Forelimb muscle (tissue), 1 donor: ENCODE measurements at regions not wholly inside any gene's neighbourhood (a gene's known extent, or its start where the extent isn't known, plus 50 kb on each side); places are given as distances from the start of the nearest gene placed in this dataset.
"Not testable (repeated sequence)": the region's sequence is repeated elsewhere in the genome, so short reads cannot be mapped to it uniquely, and the experiment has no call there.

Experiments
- DNase-seq: peaks from one replicate; pipeline ENCODE4 v3.0.0-alpha.2; 2013; ENCODE audit warnings: low read depth

GRCh38 chr4:133320576-133321170 lies 171.6 kb downstream of the PCDH10 start:
- no peak for DNase-seq

- DNase-seq: no peak
Measured at GRCh38 chr4:133316909-133317308, 167.8 kb downstream of the PCDH10 start.

- DNase-seq: no peak
Measured at GRCh38 chr4:133314991-133315390, 165.9 kb downstream of the PCDH10 start.

- DNase-seq: no peak
Measured at GRCh38 chr4:133287396-133287795, 138.3 kb downstream of the PCDH10 start.

DNA sequence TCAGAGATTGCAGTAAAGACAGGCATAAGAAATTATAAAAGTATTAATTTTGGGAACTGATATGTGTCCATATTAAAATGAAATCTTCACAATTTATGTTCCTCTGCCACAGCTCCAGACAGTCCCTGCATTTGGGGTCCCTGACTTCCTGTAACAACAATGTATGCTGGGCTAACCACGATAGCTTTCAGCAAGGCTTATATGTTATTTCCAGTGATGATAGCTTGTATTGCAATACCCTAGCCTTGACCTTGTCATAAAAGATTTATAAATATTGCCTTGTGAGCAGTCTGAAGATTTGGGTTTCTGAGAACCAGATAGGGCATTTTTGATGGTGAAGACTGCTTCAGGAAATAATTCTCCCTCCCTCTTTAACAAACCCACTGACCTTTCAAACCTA lies 129.5 kb downstream of the PCDH10 start:
- no peak for DNase-seq

GRCh38 chr4:133277940-133278339 lies 128.8 kb downstream of the PCDH10 start:
- not testable (repeated sequence) for DNase-seq

- DNase-seq: no peak
Measured at GRCh38 chr4:133275246-133275645, 126.2 kb downstream of the PCDH10 start.

DNA sequence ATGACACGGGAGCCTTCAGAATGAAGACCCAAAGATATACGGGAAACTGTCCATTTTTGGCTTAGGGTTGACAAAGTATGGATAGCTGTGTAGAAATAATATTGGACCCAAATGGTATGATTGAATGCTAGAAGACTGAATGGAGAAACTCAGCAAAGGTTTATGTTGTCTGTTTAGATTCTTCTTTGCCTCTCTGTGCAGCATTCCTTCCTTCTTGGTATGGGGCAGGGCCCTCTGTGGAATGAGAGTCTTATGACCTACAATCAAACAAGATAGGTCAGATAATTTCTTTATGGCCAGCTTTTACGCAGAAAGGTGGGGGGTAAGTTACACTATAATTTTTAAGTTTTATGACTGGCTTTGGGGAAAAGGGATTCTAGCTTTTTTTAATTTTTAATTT lies 124.3 kb downstream of the PCDH10 start:
- no peak for DNase-seq

DNA sequence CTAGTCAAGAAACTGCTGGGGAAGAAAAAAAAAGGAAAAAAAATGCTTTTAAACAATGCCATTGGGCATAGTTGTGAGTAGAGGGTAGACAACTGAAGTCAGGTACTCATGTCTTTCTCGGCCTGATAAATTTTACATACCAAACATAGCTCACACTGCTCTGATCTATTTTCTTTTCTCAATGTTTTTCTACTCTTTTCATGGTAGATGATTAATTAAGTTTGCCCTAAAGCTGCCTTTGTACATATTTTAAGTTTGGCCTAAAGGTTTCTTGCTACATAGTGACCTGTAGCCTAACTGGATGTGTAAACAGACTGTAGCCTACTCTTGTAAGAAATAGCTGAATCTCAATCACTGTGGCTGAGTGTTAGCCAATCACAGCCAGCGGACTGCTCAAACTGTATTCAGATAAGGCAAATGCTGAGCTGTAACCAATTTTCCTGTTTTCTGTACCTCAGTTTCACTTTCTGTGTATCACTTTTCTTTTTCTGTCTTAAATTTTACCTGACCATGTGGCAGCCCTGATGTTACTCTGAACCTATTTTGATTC lies 121.0 kb downstream of the PCDH10 start:
- DNase-seq: no peak

GRCh38 chr4:133268205-133268604 lies 119.1 kb downstream of the PCDH10 start:
- no peak for DNase-seq

DNA sequence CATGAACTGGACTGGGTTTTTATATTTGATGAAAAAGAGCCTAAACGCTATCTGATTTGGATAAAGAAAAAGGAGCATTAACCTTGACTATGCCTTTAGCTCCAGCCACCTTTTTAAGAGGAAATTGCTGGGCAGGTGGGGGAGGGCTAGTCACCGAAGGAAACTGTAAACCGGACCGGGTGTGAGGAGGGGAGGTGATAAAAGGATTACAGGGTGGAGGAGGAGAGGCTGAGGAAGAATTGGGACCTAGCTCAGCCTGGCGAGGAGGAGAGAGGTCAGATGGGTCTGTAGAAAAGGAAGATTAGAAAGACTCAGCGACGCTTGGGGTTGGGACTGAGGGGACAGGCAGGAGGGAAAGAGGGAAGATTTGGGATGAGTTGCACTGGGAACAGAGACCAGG lies 118.4 kb downstream of the PCDH10 start:
- DNase-seq: not testable (repeated sequence)

- DNase-seq: not testable (repeated sequence)
Measured at GRCh38 chr4:133266966-133267365, 117.9 kb downstream of the PCDH10 start.

DNA sequence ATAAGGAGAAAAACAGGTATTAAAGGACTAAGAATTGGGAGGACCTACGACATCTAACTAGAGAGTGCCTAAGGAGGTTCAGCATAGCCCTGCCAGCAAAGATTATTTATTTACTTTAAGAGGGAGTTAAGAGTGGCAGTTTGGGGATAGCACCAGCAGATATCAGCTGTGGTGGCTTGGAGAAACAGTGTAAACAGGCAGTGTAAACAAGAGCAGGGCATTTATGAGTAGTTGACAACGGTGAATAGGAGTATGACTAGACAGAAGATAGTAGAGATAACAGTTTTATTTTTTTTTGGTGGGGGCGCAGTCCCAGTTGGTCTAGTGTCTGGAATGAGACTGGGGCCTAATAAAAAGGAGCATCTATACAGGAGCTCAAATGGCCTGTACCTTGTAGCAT lies 115.2 kb downstream of the PCDH10 start:
- DNase-seq: not testable (repeated sequence)

DNA sequence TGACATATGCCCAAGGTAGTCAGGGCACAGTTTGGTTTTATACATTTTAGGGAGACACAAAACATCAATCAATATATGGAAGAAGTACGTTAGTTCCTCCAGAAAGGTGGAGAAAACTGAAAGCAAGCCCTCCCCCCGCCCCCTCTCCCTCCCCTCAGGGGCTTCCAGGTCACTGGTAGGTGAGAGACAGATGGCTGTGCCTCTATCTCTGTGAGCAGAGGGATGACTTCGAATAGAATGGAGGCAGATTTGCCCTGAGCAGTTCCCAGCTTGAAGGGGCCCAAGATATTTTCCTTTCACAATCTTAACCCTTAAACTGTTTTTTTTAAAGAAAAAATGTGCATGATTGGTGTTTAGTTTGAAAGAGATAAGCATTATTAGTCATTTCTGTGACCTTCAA lies 114.0 kb downstream of the PCDH10 start:
- DNase-seq: no peak

DNA sequence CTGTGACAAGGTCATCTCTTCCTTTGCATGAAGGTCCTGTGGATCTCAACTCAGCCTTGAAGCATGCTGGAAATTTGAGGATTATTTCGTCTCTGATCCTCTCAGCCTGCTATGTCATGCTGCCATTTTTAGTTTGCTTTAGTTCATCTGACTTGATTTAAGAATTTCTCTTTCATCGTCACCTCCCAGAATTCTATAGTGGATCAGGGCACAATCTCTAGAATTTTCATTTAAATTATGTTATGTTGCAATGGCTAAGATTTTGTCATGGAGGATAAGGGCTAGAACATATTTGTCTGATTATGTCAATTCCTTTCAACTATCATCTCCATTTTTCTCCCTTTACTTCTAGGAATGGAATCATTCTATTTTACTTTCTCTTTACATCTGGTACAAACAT lies 98.8 kb downstream of the PCDH10 start:
- DNase-seq: no peak

DNA sequence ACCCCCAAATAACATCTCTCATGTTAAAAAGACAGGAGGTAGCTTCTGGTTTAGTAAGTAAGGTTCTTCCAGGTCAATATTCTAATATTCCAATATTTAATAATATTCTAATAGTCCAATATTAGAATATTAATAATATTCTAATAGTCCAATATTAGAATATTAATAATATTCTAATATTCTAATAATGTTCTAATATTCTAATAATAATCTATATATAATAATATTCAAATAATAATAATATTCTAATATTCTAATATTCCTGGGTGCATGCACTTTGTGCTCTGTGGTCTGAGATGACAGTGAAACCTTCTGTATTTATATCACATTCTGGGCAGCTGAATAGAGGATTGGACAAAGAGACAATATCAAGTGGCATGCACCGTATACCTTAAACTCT lies 96.1 kb downstream of the PCDH10 start:
- no peak for DNase-seq
